ENCODE measurements at regions not wholly inside any gene's neighbourhood (a gene's known extent, or its start where the extent isn't known, plus 50 kb on each side); places are given as distances from the start of the nearest gene placed in this dataset.

GRCh38 chr11:92636543-92637188 lies 332.8 kb upstream of the MTNR1B start:
- TF ChIP-seq CTCF (IDR thresholded peaks at IDR 0.05) (no peak), POLR2A (IDR thresholded peaks at IDR 0.05) (no peak)
